NCI-H2227 (cell line): ENCODE measurements at regions not wholly inside any gene's neighbourhood (a gene's known extent, or its start where the extent isn't known, plus 50 kb on each side); places are given as distances from the start of the nearest gene placed in this dataset.
"Not testable (repeated sequence)": the region's sequence is repeated elsewhere in the genome, so short reads cannot be mapped to it uniquely, and the experiment has no call there.

ENCODE experiments used
- DNase-seq: peaks from one replicate; lab custom pipeline; 2025; ENCODE audit not compliant: unreplicated experiment; lab: John Stamatoyannopoulos, UW

GRCh38 chr9:115444959-115445358 is 327.0 kb upstream of the TNC start:
- no peak for DNase-seq

- DNase-seq: no peak
These were observed 327.7 kb upstream of the TNC start for GRCh38 chr9:115445655-115446054.

- no peak for DNase-seq
These were observed 338.6 kb upstream of the TNC start for GRCh38 chr9:115456515-115456914.

- DNase-seq: no peak
These were observed 343.3 kb upstream of the TNC start for GRCh38 chr9:115461280-115461679.

GRCh38 chr9:115462623-115463022 is 344.7 kb upstream of the TNC start:
- no peak for DNase-seq

- DNase-seq: no peak
These were observed 348.8 kb upstream of the TNC start for GRCh38 chr9:115466756-115467155.

GRCh38 chr9:115469841-115470240 is 351.9 kb upstream of the TNC start:
- no peak for DNase-seq

- DNase-seq: not testable (repeated sequence)
These were observed 355.1 kb upstream of the TNC start for GRCh38 chr9:115473032-115473431.

- DNase-seq: no peak
These were observed 363.8 kb upstream of the TNC start for GRCh38 chr9:115481769-115482168.

- no peak for DNase-seq
These were observed 364.8 kb upstream of the TNC start for GRCh38 chr9:115482747-115483146.

- no peak for DNase-seq
These were observed 374.9 kb upstream of the TNC start for GRCh38 chr9:115492869-115493268.

- no peak for DNase-seq
These were observed 376.4 kb upstream of the TNC start for GRCh38 chr9:115494393-115494792.

GRCh38 chr9:115495052-115495635 is 377.2 kb upstream of the TNC start:
- no peak for DNase-seq

- DNase-seq: no peak
These were observed 377.9 kb upstream of the TNC start for GRCh38 chr9:115495836-115496235.

- DNase-seq: no peak
These were observed 380.3 kb upstream of the TNC start for GRCh38 chr9:115498303-115498702.

GRCh38 chr9:115507148-115507547 is 389.2 kb upstream of the TNC start:
- DNase-seq: no peak

GRCh38 chr9:115513148-115513547 is 395.2 kb upstream of the TNC start:
- DNase-seq: no peak

GRCh38 chr9:115514454-115514853 is 396.5 kb upstream of the TNC start:
- no peak for DNase-seq

GRCh38 chr9:115517335-115518075 is 399.5 kb upstream of the TNC start:
- no peak for DNase-seq

- DNase-seq: no peak
These were observed 402.7 kb upstream of the TNC start for GRCh38 chr9:115520646-115521045.

- DNase-seq: no peak
These were observed 405.0 kb upstream of the TNC start for GRCh38 chr9:115522912-115523311.

- DNase-seq: no peak
These were observed 406.6 kb upstream of the TNC start for GRCh38 chr9:115524453-115525059.
